K562 (cell line): ENCODE measurements at regions not wholly inside any gene's neighbourhood (a gene's known extent, or its start where the extent isn't known, plus 50 kb on each side); places are given as distances from the start of the nearest gene placed in this dataset.

Experiments used
- ATF3 ChIP-seq, 2 experiments: fragments of 450-650 bp in 1 of 2; sonication (generic) in 1 of 2; formaldehyde crosslinking in 1 of 2; IDR thresholded peaks in 1 of 2; conservative IDR thresholded peaks in 1 of 2; 2 replicates each; pipeline versions ENCODE4 v1.6.1 to v1.8.1; 2016 to 2023; ENCODE audit warnings: mild to moderate bottlenecking in 2 of 2, moderate library complexity in 2 of 2, inconsistent platforms in 1 of 2, missing genetic modification reagents in 1 of 2
- ATF7 ChIP-seq: fragments of 450-650 bp; IDR thresholded peaks from 2 replicates; pipeline ENCODE4 v1.7.1; 2014; ENCODE audit warnings: mild to moderate bottlenecking, moderate library complexity
- CBFB ChIP-seq: sonication (generic); formaldehyde crosslinking; IDR thresholded peaks from 2 replicates; pipeline ENCODE4 v1.4.0; 2020; ENCODE audit warnings: mild to moderate bottlenecking, missing genetic modification reagents
- CCNT2 ChIP-seq: IDR thresholded peaks from 2 replicates; pipeline ENCODE4 v1.6.1; 2011; ENCODE audit warnings: borderline replicate concordance, low read depth, mild to moderate bottlenecking, moderate library complexity, mixed read lengths, low read length; ENCODE audit not compliant: insufficient read length; ENCODE audit errors: extremely low read depth
- DPF2 ChIP-seq: fragments of 450-650 bp; IDR thresholded peaks from 2 replicates; pipeline ENCODE4 v1.6.1; 2016
- E2F5 ChIP-seq: sonication (generic); formaldehyde crosslinking; IDR thresholded peaks from 2 replicates; pipeline ENCODE4 v1.8.0; 2022; ENCODE audit warnings: mild to moderate bottlenecking, missing genetic modification reagents
- FOXM1 ChIP-seq, 2 experiments: fragments of 450-650 bp in 1 of 2; sonication (generic) in 1 of 2; formaldehyde crosslinking in 1 of 2; IDR thresholded peaks; 2 replicates each; pipeline versions ENCODE4 v1.6.1 to v1.9.0; 2017 to 2022; ENCODE audit warnings: low read depth in 2 of 2, mild to moderate bottlenecking in 2 of 2, missing genetic modification reagents in 1 of 2, moderate library complexity in 1 of 2
- HDAC2 ChIP-seq: fragments of 450-650 bp; IDR thresholded peaks from 2 replicates; pipeline ENCODE4 v1.6.1; 2016; ENCODE audit warnings: mild to moderate bottlenecking
- MLLT1 ChIP-seq, 2 experiments: fragments of 450-650 bp; IDR thresholded peaks; 2 replicates each; pipeline ENCODE4 v1.6.1; 2016
- MXD1 ChIP-seq: fragments of 250-450 bp; sonication (Bioruptor Pico); IDR thresholded peaks from 2 replicates; pipeline ENCODE4 v1.8.0; 2021; ENCODE audit warnings: borderline replicate concordance, mild to moderate bottlenecking, moderate library complexity; ENCODE audit not compliant: poor library complexity, severe bottlenecking
- NFIX ChIP-seq: fragments of 250-450 bp; sonication (Bioruptor Pico); IDR thresholded peaks from 2 replicates; pipeline ENCODE4 v1.4.0; 2020; ENCODE audit warnings: low read depth, mild to moderate bottlenecking, moderate library complexity
- SIRT6 ChIP-seq: IDR thresholded peaks from one replicate; pipeline ENCODE4 v1.6.1; 2012; ENCODE audit warnings: low read depth, mild to moderate bottlenecking, control low read depth, inconsistent platforms, low read length, moderate library complexity
- STAG1 ChIP-seq: sonication (generic); formaldehyde crosslinking; IDR thresholded peaks from 2 replicates; pipeline ENCODE4 v1.5.0; 2020; ENCODE audit warnings: missing genetic modification reagents, borderline replicate concordance
- TEAD2 ChIP-seq: fragments of 450-650 bp; IDR thresholded peaks from 2 replicates; pipeline ENCODE4 v1.6.1; 2016; ENCODE audit warnings: missing genetic modification characterization, control low read depth, missing compliant biosample characterization
- TEAD4 ChIP-seq, 2 experiments: sonication (generic) in 1 of 2; formaldehyde crosslinking in 1 of 2; IDR thresholded peaks; 2 replicates each; pipeline versions ENCODE4 v1.6.1 to v1.8.0; 2012 to 2022; ENCODE audit warnings: borderline replicate concordance in 1 of 2, inconsistent platforms in 1 of 2, low read length in 1 of 2, mild to moderate bottlenecking in 1 of 2, missing genetic modification reagents in 1 of 2
- ZFP91 ChIP-seq: sonication (generic); formaldehyde crosslinking; IDR thresholded peaks from 2 replicates; pipeline ENCODE4 v1.8.0; 2022; ENCODE audit warnings: mild to moderate bottlenecking, missing genetic modification reagents
- ZNF592 ChIP-seq: fragments of 450-650 bp; IDR thresholded peaks from 2 replicates; pipeline ENCODE4 v1.6.1; 2017; ENCODE audit warnings: antibody characterized with exemption, mild to moderate bottlenecking

GRCh38 chr3:152204218-152204617, 64.5 kb upstream of the MBNL1 start (continued):
- TF ChIP-seq CCNT2, result no peak
- TF ChIP-seq MXD1, result no peak
- TF ChIP-seq ZFP91, result no peak
- peak; percentile 22; the same call in 1 of the 2 replicates for TF ChIP-seq TEAD4 (IDR thresholded peaks at IDR 0.05; ENCODE audit: low read length)
- no peak for TF ChIP-seq TEAD4 (CRISPR knock-in tag; IDR thresholded peaks at IDR 0.05; ENCODE audit: borderline replicate concordance)
- peak; percentile 57 for TF ChIP-seq DPF2
- no peak for TF ChIP-seq STAG1 (CRISPR knock-in tag)
- TF ChIP-seq E2F5 (CRISPR knock-in tag), result no peak
- TF ChIP-seq NFIX (CRISPR knock-in tag), result no peak
- TF ChIP-seq FOXM1 (IDR thresholded peaks at IDR 0.05; ENCODE audit: low read depth), result peak; percentile 39; the same call in 1 of the 2 replicates
- TF ChIP-seq FOXM1 (CRISPR knock-in tag; IDR thresholded peaks at IDR 0.05; ENCODE audit: low read depth), result no peak
- no peak for TF ChIP-seq TEAD2 (tag)
- TF ChIP-seq ATF3 (IDR thresholded peaks at IDR 0.05), result peak; percentile 60
- TF ChIP-seq ATF3 (CRISPR knock-in tag; conservative IDR thresholded peaks at IDR 0.05), result no peak
- TF ChIP-seq MLLT1 (IDR thresholded peaks at IDR 0.05), result peak; percentile 55 to 74; a peak in 2 of 4 replicates
- peak; percentile 17; the same call in 1 of the 2 replicates for TF ChIP-seq ZNF592
- peak; percentile 37 for TF ChIP-seq ATF7
- 0 out of 2 replicates have a peak, but pooled peaks have one; percentile 20 for TF ChIP-seq HDAC2
- no peak for TF ChIP-seq SIRT6
- no peak for TF ChIP-seq CBFB
